NCI-H1694 (cell line): ENCODE measurements at regions not wholly inside any gene's neighbourhood (a gene's known extent, or its start where the extent isn't known, plus 50 kb on each side); places are given as distances from the start of the nearest gene placed in this dataset.

Experiments used
- DNase-seq: peaks from one replicate; lab custom pipeline; 2025; lab: John Stamatoyannopoulos, UW

- DNase-seq: no peak
Observed at GRCh38 chr1:59244891-59245290, 52.0 kb upstream of the FGGY start.
